Thyroid gland (tissue), 4 donors: ENCODE measurements at regions not wholly inside any gene's neighbourhood (a gene's known extent, or its start where the extent isn't known, plus 50 kb on each side); places are given as distances from the start of the nearest gene placed in this dataset.
A peak's percentile ranks its signal among the peaks of the same experiment; 100 is the strongest.

Source experiments
- DNase-seq, 2 donors: peaks; one replicate each; pipeline ENCODE4 v3.0.0-alpha.2; 2019
- H3K27ac ChIP-seq, 3 donors: fragments of 200-600 bp; sonication (generic); 1 replicate in 2 of 3; 2 replicates in 1 of 3; pipeline ENCODE4 v1.5.1; 2016 to 2019; ENCODE audit warnings: mild to moderate bottlenecking in 1 of 3, moderate library complexity in 1 of 3
- H3K27me3 ChIP-seq: fragments of 200-600 bp; sonication (generic); one replicate; pipeline ENCODE4 v1.5.1; 2019
- H3K36me3 ChIP-seq, 2 donors: fragments of 200-600 bp; sonication (generic); one replicate each; pipeline ENCODE4 v1.5.1; 2016 to 2019
- H3K4me1 ChIP-seq, 2 donors: fragments of 200-600 bp; sonication (generic); one replicate each; pipeline ENCODE4 v1.5.1; 2017 to 2019
- H3K4me3 ChIP-seq, 3 donors: fragments of 200-600 bp; sonication (generic); replicated peaks in 1 of 3; 1 replicate in 2 of 3; 2 replicates in 1 of 3; pipeline ENCODE4 v1.5.1; 2016; ENCODE audit warnings: mild to moderate bottlenecking in 1 of 3
- H3K9me3 ChIP-seq: fragments of 200-600 bp; sonication (generic); one replicate; pipeline ENCODE4 v1.5.1; 2017
- CTCF ChIP-seq, 6 experiments: fragments of 200-600 bp in 3 of 6; fragments of 450-650 bp in 3 of 6; sonication (generic) in 3 of 6; IDR thresholded peaks; one replicate each; pipeline ENCODE4 v1.5.1; 2016 to 2019; ENCODE audit warnings: antibody characterized with exemption in 6 of 6, mild to moderate bottlenecking in 2 of 6, inconsistent platforms in 1 of 6, moderate library complexity in 1 of 6
- POLR2A ChIP-seq, 2 donors: fragments of 450-650 bp; IDR thresholded peaks; one replicate each; pipeline ENCODE4 v1.6.1; 2017; ENCODE audit warnings: antibody characterized with exemption in 2 of 2, mild to moderate bottlenecking in 2 of 2, moderate library complexity in 1 of 2
- WGBS, 2 donors: methylation state at CpG; one replicate each; pipeline ENCODE4 v1.1.5; 2017; 5-methylcytosine and 5-hydroxymethylcytosine counted together
- intact Hi-C: fragments of 100-400 bp; cut with DNase I; formaldehyde crosslinking; loops from one replicate; pipeline ENCODE4 v1.15.1; 2023

GRCh38 chr22:45099961-45100360 lies 63.8 kb upstream of the NUP50 start:
- no peak overlapping the region for H3K4me3 ChIP-seq
- no peaks in the 10 kb centered on the region for H3K27me3 ChIP-seq
- TF ChIP-seq POLR2A (IDR thresholded peaks at IDR 0.05) (no peak), CTCF (IDR thresholded peaks at IDR 0.05) (no peak)
- H3K27ac ChIP-seq = no peak overlapping the region
- WGBS, 2 donors = 80 to 84% methylated on average over 9 of the region's 9 CpGs
- no peaks in the 10 kb centered on the region for H3K9me3 ChIP-seq
- no peaks in the 10 kb centered on the region for H3K36me3 ChIP-seq
- H3K4me1 ChIP-seq = no peaks in the 10 kb centered on the region
- intact Hi-C loops = loop anchor here (5.0 kb wide), 2 partner anchors 162 to 452 kb away; no protein-coding TSS in a partner anchor
- no peak for DNase-seq

GRCh38 chr22:45101515-45102227 lies 62.1 kb upstream of the NUP50 start:
- DNase-seq = peak; percentile 35 to 44
- Histone ChIP-seq H3K4me3 (no peak overlapping the region), H3K36me3 (no peaks in the 10 kb centered on the region), H3K4me1 (no peaks in the 10 kb centered on the region), H3K27me3 (no peaks in the 10 kb centered on the region), H3K9me3 (no peaks in the 10 kb centered on the region), H3K27ac (no peak overlapping the region)
- TF ChIP-seq POLR2A (IDR thresholded peaks at IDR 0.05) (no peak), CTCF (IDR thresholded peaks at IDR 0.05) (peak in 3 of 6 experiments; percentile 20 to 21 (median 20))
- WGBS, 2 donors = 34 to 54% methylated on average over 12 to 18 of the region's 18 CpGs
- intact Hi-C loops = loop anchor here (5.0 kb wide), 2 partner anchors 161 to 451 kb away; no protein-coding TSS in a partner anchor

- Histone ChIP-seq H3K36me3 (no peaks in the 10 kb centered on the region), H3K9me3 (no peaks in the 10 kb centered on the region), H3K4me3 (no peak overlapping the region), H3K27ac (no peak overlapping the region), H3K4me1 (no peaks in the 10 kb centered on the region), H3K27me3 (no peaks in the 10 kb centered on the region)
- 70 to 72% methylated on average over 6 of the region's 6 CpGs for WGBS, 2 donors
- no peak for DNase-seq
- no peak for TF ChIP-seq CTCF (IDR thresholded peaks at IDR 0.05)
- TF ChIP-seq POLR2A (IDR thresholded peaks at IDR 0.05) = no peak
- intact Hi-C loops = loop anchor here (5.0 kb wide), 2 partner anchors 159 to 449 kb away; no protein-coding TSS in a partner anchor
Measured at GRCh38 chr22:45102896-45103420, 60.8 kb upstream of the NUP50 start.

GRCh38 chr22:45103756-45104155 lies 60.0 kb upstream of the NUP50 start:
- WGBS, 2 donors = 75 to 78% methylated on average over 7 to 10 of the region's 10 CpGs
- no peaks in the 10 kb centered on the region for H3K27me3 ChIP-seq

More at GRCh38 chr22:45103756-45104155, 60.0 kb upstream of the NUP50 start:
- Histone ChIP-seq H3K36me3 (no peaks in the 10 kb centered on the region), H3K4me3 (no peak overlapping the region), H3K27ac (no peak overlapping the region), H3K4me1 (no peaks in the 10 kb centered on the region), H3K9me3 (no peaks in the 10 kb centered on the region)
- DNase-seq = no peak
- no peak for TF ChIP-seq CTCF (IDR thresholded peaks at IDR 0.05)
- no peak for TF ChIP-seq POLR2A (IDR thresholded peaks at IDR 0.05)
- intact Hi-C loops = loop anchor here (5.0 kb wide), 2 partner anchors 159 to 449 kb away; no protein-coding TSS in a partner anchor
